ENCODE measurements at regions not wholly inside any gene's neighbourhood (a gene's known extent, or its start where the extent isn't known, plus 50 kb on each side); places are given as distances from the start of the nearest gene placed in this dataset.
"Not testable (repeated sequence)": the region's sequence is repeated elsewhere in the genome, so short reads cannot be mapped to it uniquely, and the experiment has no call there.

DNA sequence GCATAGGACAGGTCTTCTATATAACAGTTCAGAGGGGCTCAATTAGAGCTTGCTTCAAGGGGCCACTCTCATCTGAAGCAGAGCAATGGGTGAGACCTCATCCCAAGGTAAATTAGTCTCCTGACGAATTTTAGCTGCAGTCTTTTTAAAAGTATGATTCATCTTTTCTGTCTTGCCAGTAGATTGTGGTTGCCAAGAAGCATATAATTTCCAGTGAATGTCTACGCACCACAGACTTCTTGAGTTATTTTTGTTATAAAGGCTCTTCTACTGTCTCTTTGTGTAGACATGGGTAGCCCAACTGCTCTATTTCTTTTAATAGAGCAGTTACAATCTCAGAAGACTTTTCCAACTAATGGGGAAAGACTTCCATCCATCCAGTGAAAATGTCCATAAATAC lies 108.9 kb upstream of the FMN2 start:
- Mint-ChIP-seq H3K4me1 (no peaks in the 10 kb centered on the region), H3K27ac (no peak overlapping the region), H3K4me3 (no peak overlapping the region), H3K36me3 (peaks cover 4% of the 10 kb centered on the region), H3K27me3 (ENCODE audit: low read depth) (peaks cover under 1% of the 10 kb centered on the region), H3K9me3 (peaks cover 71% of the 10 kb centered on the region)
- no peak for TF ChIP-seq CTCF (IDR thresholded peaks at IDR 0.05; ENCODE audit: unreplicated experiment)
- no peak for DNase-seq (ENCODE audit: low spot score in 2 of 2, unreplicated experiment in 2 of 2)

DNA sequence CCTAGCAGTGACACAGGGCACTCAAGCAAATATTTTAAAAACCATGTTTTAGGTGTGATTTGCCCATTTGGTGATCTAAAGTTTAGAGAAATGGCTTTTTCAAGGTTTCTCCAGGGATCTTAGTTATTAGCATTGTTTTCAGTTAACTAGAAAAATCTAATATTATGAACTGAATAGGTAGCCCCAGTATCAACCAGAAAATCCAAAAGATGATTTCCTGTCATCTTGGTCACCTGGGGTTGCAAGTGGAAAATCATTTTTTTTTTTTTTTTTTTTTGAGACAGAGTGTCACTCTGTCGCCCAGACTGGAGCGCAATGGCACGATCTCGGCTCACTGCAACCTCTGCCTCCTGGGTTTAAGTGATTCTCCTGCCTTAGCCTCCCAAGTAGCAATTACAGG lies 106.6 kb upstream of the FMN2 start:
- H3K4me3 Mint-ChIP-seq: no peak overlapping the region
- peaks cover 7% of the 10 kb centered on the region for H3K27me3 Mint-ChIP-seq (ENCODE audit: low read depth)
- H3K9me3 Mint-ChIP-seq: peaks cover 55% of the 10 kb centered on the region
- no peak for TF ChIP-seq CTCF (IDR thresholded peaks at IDR 0.05; ENCODE audit: unreplicated experiment)
- H3K36me3 Mint-ChIP-seq: peaks cover 4% of the 10 kb centered on the region
- no peaks in the 10 kb centered on the region for H3K4me1 Mint-ChIP-seq
- H3K27ac Mint-ChIP-seq: no peak overlapping the region
- no peak for DNase-seq (ENCODE audit: low spot score in 2 of 2, unreplicated experiment in 2 of 2)

DNA sequence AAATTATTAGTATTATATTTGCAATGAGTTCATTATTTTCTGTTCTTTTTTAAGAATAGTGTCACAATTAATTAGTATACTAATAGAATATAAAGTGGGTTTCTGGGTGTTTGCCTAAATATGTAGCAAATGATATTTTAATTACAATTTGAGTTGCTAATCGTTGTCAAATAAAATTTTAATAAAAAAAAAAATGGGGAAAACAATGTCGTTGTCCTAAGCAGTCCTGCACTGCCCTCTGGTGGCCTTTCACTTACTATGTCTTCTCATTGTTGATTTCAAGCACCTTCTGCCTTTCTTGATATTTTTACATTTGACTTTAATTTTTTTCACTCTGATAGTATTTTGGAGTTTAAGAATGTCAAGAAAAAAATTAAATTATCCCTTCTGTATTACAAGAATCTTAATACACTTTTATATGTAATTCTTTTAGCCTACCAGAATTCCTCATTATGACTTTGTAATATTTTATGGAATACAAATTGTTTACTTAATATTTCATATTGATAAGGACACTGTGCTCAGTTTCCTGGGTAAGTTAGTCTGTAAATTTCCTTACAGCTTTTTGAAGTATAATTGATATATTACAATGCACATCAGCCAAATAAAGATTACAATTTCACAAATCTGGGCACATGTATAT lies 104.5 kb upstream of the FMN2 start:
- TF ChIP-seq CTCF (IDR thresholded peaks at IDR 0.05; ENCODE audit: unreplicated experiment): peak; percentile 54
- no peak overlapping the region for H3K4me3 Mint-ChIP-seq
- peaks cover 4% of the 10 kb centered on the region for H3K36me3 Mint-ChIP-seq
- peaks cover 41% of the 10 kb centered on the region for H3K9me3 Mint-ChIP-seq
- peaks cover 20% of the 10 kb centered on the region for H3K27me3 Mint-ChIP-seq (ENCODE audit: low read depth)
- no peak for DNase-seq (ENCODE audit: low spot score in 2 of 2, unreplicated experiment in 2 of 2)
- no peaks in the 10 kb centered on the region for H3K4me1 Mint-ChIP-seq
- no peak overlapping the region for H3K27ac Mint-ChIP-seq

DNA sequence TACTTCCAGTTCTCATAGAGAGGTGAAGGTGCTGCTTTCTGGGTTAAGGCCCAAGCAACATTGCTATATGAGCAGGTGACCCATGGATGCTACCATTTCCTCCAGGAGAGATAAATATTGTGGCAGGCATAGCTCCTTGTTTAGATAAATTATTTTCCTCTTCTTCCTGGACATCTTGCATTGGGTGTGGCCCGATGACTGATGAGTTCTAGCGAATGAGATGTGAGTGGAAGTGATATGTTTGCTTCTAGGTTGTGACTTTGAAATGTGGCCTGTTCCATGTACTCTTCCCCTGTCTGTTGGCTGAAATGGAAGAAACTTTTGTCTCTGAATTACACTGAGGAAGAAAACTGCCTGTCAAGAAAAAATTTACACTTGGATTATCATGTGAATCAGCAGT lies 101.7 kb upstream of the FMN2 start:
- peaks cover 18% of the 10 kb centered on the region for H3K9me3 Mint-ChIP-seq
- no peaks in the 10 kb centered on the region for H3K4me1 Mint-ChIP-seq
- no peak for TF ChIP-seq CTCF (IDR thresholded peaks at IDR 0.05; ENCODE audit: unreplicated experiment)
- no peak overlapping the region for H3K4me3 Mint-ChIP-seq
- DNase-seq (ENCODE audit: low spot score in 2 of 2, unreplicated experiment in 2 of 2): no peak
- peaks cover 4% of the 10 kb centered on the region for H3K36me3 Mint-ChIP-seq
- peaks cover 45% of the 10 kb centered on the region for H3K27me3 Mint-ChIP-seq (ENCODE audit: low read depth)
- H3K27ac Mint-ChIP-seq: no peak overlapping the region

DNA sequence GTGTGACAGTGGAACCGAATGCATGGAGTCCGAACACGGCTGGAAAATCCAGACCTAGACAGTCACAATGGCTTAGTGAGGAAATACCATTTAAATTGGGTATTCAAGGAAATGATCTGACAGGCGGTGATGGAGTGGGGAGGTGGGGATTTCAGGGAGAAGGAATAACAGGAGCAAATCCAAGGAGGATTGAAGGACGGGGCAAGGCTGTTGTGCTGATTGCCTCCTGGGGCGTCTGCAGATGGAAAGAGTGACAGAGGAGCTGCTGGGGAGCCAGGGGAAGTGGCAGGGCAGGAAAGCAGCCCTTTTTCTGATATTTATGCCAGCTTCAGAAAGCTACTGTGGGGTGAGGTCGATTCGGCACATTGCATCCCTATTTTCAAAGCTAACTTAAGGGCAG lies 99.1 kb upstream of the FMN2 start:
- peaks cover 69% of the 10 kb centered on the region for H3K27me3 Mint-ChIP-seq (ENCODE audit: low read depth)
- not testable (repeated sequence) for H3K9me3 Mint-ChIP-seq; H3K4me1 Mint-ChIP-seq; H3K36me3 Mint-ChIP-seq; H3K27ac Mint-ChIP-seq; DNase-seq (ENCODE audit: low spot score in 2 of 2, unreplicated experiment in 2 of 2); H3K4me3 Mint-ChIP-seq

GRCh38 chr1:239993366-239993765 lies 98.3 kb upstream of the FMN2 start:
- Mint-ChIP-seq H3K27me3 (ENCODE audit: low read depth) (peaks cover 66% of the 10 kb centered on the region), H3K27ac (no peak overlapping the region), H3K36me3 (no peaks in the 10 kb centered on the region), H3K4me1 (peaks cover 6% of the 10 kb centered on the region), H3K4me3 (no peak overlapping the region), H3K9me3 (peaks cover 5% of the 10 kb centered on the region)
- no peak for TF ChIP-seq CTCF (IDR thresholded peaks at IDR 0.05; ENCODE audit: unreplicated experiment)
- no peak for DNase-seq (ENCODE audit: low spot score in 2 of 2, unreplicated experiment in 2 of 2)

Measured in mesothelial cell of epicardium (in vitro differentiated cells).